Activated naive CD4-positive, alpha-beta T cell treated with anti-CD3 and anti-CD28 coated beads for 36 hours (primary cell): ENCODE measurements at regions not wholly inside any gene's neighbourhood (a gene's known extent, or its start where the extent isn't known, plus 50 kb on each side); places are given as distances from the start of the nearest gene placed in this dataset.

Source experiments
- CTCF ChIA-PET: fragments of 350-600 bp; sonication (Branson Sonifier 250); formaldehyde crosslinking; loops from one replicate; lab custom pipeline; 2021; ENCODE audit warnings: antibody characterized with exemption; lab: Charles Lee
- DNase-seq: peaks from one replicate; pipeline ENCODE4 v3.0.0-alpha.2; 2020
- H3K27ac Mint-ChIP-seq: one replicate; pipeline ENCODE4 v1.8.0; 2021; ENCODE audit warnings: mild to moderate bottlenecking, mixed read lengths
- H3K27me3 Mint-ChIP-seq: one replicate; pipeline ENCODE4 v1.8.0; 2021; ENCODE audit warnings: low read depth, mixed read lengths
- H3K36me3 Mint-ChIP-seq: one replicate; pipeline ENCODE4 v1.8.0; 2021; ENCODE audit warnings: low read depth, mixed read lengths
- H3K4me1 Mint-ChIP-seq: one replicate; pipeline ENCODE4 v1.8.0; 2021; ENCODE audit warnings: low read depth, mixed read lengths
- H3K4me3 Mint-ChIP-seq: one replicate; pipeline ENCODE4 v1.8.0; 2021; ENCODE audit warnings: mild to moderate bottlenecking, moderate library complexity, mixed read lengths
- H3K9me3 Mint-ChIP-seq: one replicate; pipeline ENCODE4 v1.8.0; 2021; ENCODE audit warnings: mixed read lengths
- intact Hi-C: fragments of 100-400 bp; cut with micrococcal nuclease; formaldehyde crosslinking; loops from one replicate; pipeline ENCODE4 v1.15.1; 2023

GRCh38 chr2:72010647-72011369, 136.9 kb downstream of the CYP26B1 start:
- H3K27me3 Mint-ChIP-seq: peaks cover 2% of the 10 kb centered on the region
- intact Hi-C loops: no loop called here
- CTCF ChIA-PET: no interaction called here
- no peak for DNase-seq
- no peak overlapping the region for H3K4me3 Mint-ChIP-seq
- no peaks in the 10 kb centered on the region for H3K36me3 Mint-ChIP-seq
- H3K4me1 Mint-ChIP-seq: no peaks in the 10 kb centered on the region
- H3K27ac Mint-ChIP-seq: no peak overlapping the region
- H3K9me3 Mint-ChIP-seq: no peaks in the 10 kb centered on the region

- H3K4me3 Mint-ChIP-seq: no peak overlapping the region
Measured at GRCh38 chr2:72008608-72009007, 139.1 kb downstream of the CYP26B1 start.

GRCh38 chr2:72007402-72007801, 140.3 kb downstream of the CYP26B1 start:
- DNase-seq: no peak
- CTCF ChIA-PET: no interaction called here
- H3K9me3 Mint-ChIP-seq: no peaks in the 10 kb centered on the region
- no peak overlapping the region for H3K4me3 Mint-ChIP-seq
- intact Hi-C loops: no loop called here
- no peak overlapping the region for H3K27ac Mint-ChIP-seq
- H3K27me3 Mint-ChIP-seq: peaks cover 3% of the 10 kb centered on the region
- H3K4me1 Mint-ChIP-seq: no peaks in the 10 kb centered on the region
- no peaks in the 10 kb centered on the region for H3K36me3 Mint-ChIP-seq

More at GRCh38 chr2:72008608-72009007, 139.1 kb downstream of the CYP26B1 start:
- Mint-ChIP-seq H3K9me3 (no peaks in the 10 kb centered on the region), H3K27me3 (peaks cover 2% of the 10 kb centered on the region), H3K36me3 (no peaks in the 10 kb centered on the region), H3K4me1 (no peaks in the 10 kb centered on the region), H3K27ac (no peak overlapping the region)
- intact Hi-C loops: no loop called here
- CTCF ChIA-PET: no interaction called here
- DNase-seq: no peak

- Mint-ChIP-seq H3K4me1 (no peaks in the 10 kb centered on the region), H3K4me3 (no peak overlapping the region), H3K36me3 (no peaks in the 10 kb centered on the region), H3K27ac (no peak overlapping the region), H3K27me3 (peaks cover 3% of the 10 kb centered on the region), H3K9me3 (no peaks in the 10 kb centered on the region)
- intact Hi-C loops: no loop called here
- CTCF ChIA-PET: no interaction called here
- no peak for DNase-seq
Measured at GRCh38 chr2:72006188-72006736, 141.4 kb downstream of the CYP26B1 start.

GRCh38 chr2:72004976-72005375, 142.7 kb downstream of the CYP26B1 start:
- intact Hi-C loops: no loop called here
- Mint-ChIP-seq H3K9me3 (no peaks in the 10 kb centered on the region), H3K4me3 (no peak overlapping the region), H3K4me1 (no peaks in the 10 kb centered on the region), H3K27me3 (peaks cover 12% of the 10 kb centered on the region), H3K36me3 (no peaks in the 10 kb centered on the region), H3K27ac (no peak overlapping the region)
- CTCF ChIA-PET: interaction anchor here (0.5 kb wide), 1 partner anchor 1030 kb away, joined by 4 read pairs; no protein-coding TSS in a partner anchor
- no peak for DNase-seq

- Mint-ChIP-seq H3K4me1 (no peaks in the 10 kb centered on the region), H3K4me3 (no peak overlapping the region), H3K27me3 (peaks cover 18% of the 10 kb centered on the region), H3K9me3 (no peaks in the 10 kb centered on the region), H3K27ac (no peak overlapping the region), H3K36me3 (no peaks in the 10 kb centered on the region)
- CTCF ChIA-PET: interaction anchor here (0.5 kb wide), 1 partner anchor 1031 kb away, joined by 4 read pairs; no protein-coding TSS in a partner anchor
- intact Hi-C loops: no loop called here
- no peak for DNase-seq
Measured at GRCh38 chr2:72004201-72004915, 143.3 kb downstream of the CYP26B1 start.

- no peak overlapping the region for H3K27ac Mint-ChIP-seq
- CTCF ChIA-PET: no interaction called here
- H3K9me3 Mint-ChIP-seq: no peaks in the 10 kb centered on the region
- H3K36me3 Mint-ChIP-seq: no peaks in the 10 kb centered on the region
- peaks cover 18% of the 10 kb centered on the region for H3K27me3 Mint-ChIP-seq
- no peaks in the 10 kb centered on the region for H3K4me1 Mint-ChIP-seq
- DNase-seq: no peak
- intact Hi-C loops: no loop called here
- no peak overlapping the region for H3K4me3 Mint-ChIP-seq
Measured at GRCh38 chr2:72003796-72004195, 143.9 kb downstream of the CYP26B1 start.

- peaks cover 18% of the 10 kb centered on the region for H3K27me3 Mint-ChIP-seq
- no peaks in the 10 kb centered on the region for H3K9me3 Mint-ChIP-seq
- no peak for DNase-seq
- intact Hi-C loops: no loop called here
- H3K4me1 Mint-ChIP-seq: no peaks in the 10 kb centered on the region
- no peak overlapping the region for H3K4me3 Mint-ChIP-seq
- no peak overlapping the region for H3K27ac Mint-ChIP-seq
- CTCF ChIA-PET: no interaction called here
- no peaks in the 10 kb centered on the region for H3K36me3 Mint-ChIP-seq
Measured at GRCh38 chr2:72003124-72003523, 144.5 kb downstream of the CYP26B1 start.

GRCh38 chr2:72001937-72002690, 145.5 kb downstream of the CYP26B1 start:
- H3K4me1 Mint-ChIP-seq: no peaks in the 10 kb centered on the region

GRCh38 chr2:72000110-72000509, 147.6 kb downstream of the CYP26B1 start:
- Mint-ChIP-seq H3K4me3 (no peak overlapping the region), H3K36me3 (no peaks in the 10 kb centered on the region)

More at GRCh38 chr2:72001937-72002690, 145.5 kb downstream of the CYP26B1 start:
- intact Hi-C loops: no loop called here
- H3K36me3 Mint-ChIP-seq: no peaks in the 10 kb centered on the region
- peaks cover 18% of the 10 kb centered on the region for H3K27me3 Mint-ChIP-seq
- H3K9me3 Mint-ChIP-seq: no peaks in the 10 kb centered on the region
- CTCF ChIA-PET: no interaction called here
- no peak overlapping the region for H3K4me3 Mint-ChIP-seq
- H3K27ac Mint-ChIP-seq: no peak overlapping the region
- no peak for DNase-seq

GRCh38 chr2:71999580-71999979, 148.1 kb downstream of the CYP26B1 start:
- CTCF ChIA-PET: no interaction called here
- Mint-ChIP-seq H3K4me1 (no peaks in the 10 kb centered on the region), H3K36me3 (no peaks in the 10 kb centered on the region), H3K27ac (no peak overlapping the region), H3K4me3 (no peak overlapping the region), H3K27me3 (peaks cover 18% of the 10 kb centered on the region), H3K9me3 (no peaks in the 10 kb centered on the region)
- DNase-seq: no peak
- intact Hi-C loops: no loop called here

More at GRCh38 chr2:72000110-72000509, 147.6 kb downstream of the CYP26B1 start:
- no peaks in the 10 kb centered on the region for H3K4me1 Mint-ChIP-seq
- no peak overlapping the region for H3K27ac Mint-ChIP-seq
- no peaks in the 10 kb centered on the region for H3K9me3 Mint-ChIP-seq
- no peak for DNase-seq
- intact Hi-C loops: no loop called here
- CTCF ChIA-PET: no interaction called here
- H3K27me3 Mint-ChIP-seq: peaks cover 18% of the 10 kb centered on the region

- H3K27ac Mint-ChIP-seq: no peak overlapping the region
- H3K9me3 Mint-ChIP-seq: no peaks in the 10 kb centered on the region
- H3K36me3 Mint-ChIP-seq: no peaks in the 10 kb centered on the region
- CTCF ChIA-PET: no interaction called here
- H3K4me1 Mint-ChIP-seq: no peaks in the 10 kb centered on the region
- intact Hi-C loops: no loop called here
- H3K27me3 Mint-ChIP-seq: peaks cover 18% of the 10 kb centered on the region
- no peak for DNase-seq
- no peak overlapping the region for H3K4me3 Mint-ChIP-seq
Measured at GRCh38 chr2:71997843-71998242, 149.8 kb downstream of the CYP26B1 start.
